ENCODE measurements at regions not wholly inside any gene's neighbourhood (a gene's known extent, or its start where the extent isn't known, plus 50 kb on each side); places are given as distances from the start of the nearest gene placed in this dataset.

DNA sequence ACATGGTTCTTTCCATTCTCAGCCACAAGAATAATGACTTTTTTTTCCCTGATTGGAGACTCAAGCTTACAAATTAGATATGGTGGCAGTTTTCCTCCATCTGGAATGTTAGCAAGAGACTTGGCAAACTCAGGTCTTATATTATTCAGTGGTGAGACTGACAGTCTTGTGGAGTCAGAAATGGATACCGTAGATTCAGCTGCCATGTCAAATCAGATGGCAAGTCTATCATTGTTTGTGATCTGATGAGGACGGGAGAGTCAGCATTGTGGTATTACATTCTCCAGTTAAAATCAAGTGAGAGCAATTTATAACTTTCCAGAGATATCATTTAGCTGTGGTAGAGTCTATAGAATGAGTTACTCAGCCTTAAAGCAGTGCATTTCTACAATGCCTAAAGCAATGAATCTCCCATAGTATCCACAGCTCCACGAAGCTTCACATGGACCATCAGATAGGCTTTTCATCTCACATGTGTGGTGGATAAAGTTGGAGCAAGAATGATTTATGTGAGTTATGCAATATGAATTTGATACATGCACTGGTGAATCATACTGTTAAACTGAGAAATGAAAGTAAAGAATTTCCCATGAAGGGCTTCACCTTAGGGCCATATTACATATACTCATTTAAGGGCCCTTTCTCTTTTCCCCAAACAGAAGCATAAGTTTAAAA lies 430.6 kb downstream of the ZNF608 start:
- DNase-seq (ENCODE audit: low read depth in 2 of 2): no peak

DNA sequence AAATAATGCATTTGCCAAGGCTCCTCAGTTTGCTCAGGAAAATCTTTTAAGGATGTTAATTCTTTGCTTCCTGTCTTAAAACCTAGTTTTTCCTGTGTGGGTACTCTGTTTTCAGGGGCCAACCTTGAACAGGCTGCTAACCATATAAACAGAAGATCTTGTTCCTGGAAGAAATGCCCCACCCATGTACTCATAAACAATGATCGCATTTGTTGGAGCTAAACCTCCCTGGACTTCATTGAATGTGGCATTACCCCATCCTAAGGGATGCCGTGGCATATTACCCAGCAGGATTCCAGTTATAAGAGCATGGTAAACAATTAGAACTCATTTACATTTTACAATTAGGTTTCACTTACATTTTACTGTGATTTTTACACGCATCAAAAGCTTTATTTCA lies 436.0 kb downstream of the ZNF608 start:
- DNase-seq (ENCODE audit: low read depth in 2 of 2): no peak

DNA sequence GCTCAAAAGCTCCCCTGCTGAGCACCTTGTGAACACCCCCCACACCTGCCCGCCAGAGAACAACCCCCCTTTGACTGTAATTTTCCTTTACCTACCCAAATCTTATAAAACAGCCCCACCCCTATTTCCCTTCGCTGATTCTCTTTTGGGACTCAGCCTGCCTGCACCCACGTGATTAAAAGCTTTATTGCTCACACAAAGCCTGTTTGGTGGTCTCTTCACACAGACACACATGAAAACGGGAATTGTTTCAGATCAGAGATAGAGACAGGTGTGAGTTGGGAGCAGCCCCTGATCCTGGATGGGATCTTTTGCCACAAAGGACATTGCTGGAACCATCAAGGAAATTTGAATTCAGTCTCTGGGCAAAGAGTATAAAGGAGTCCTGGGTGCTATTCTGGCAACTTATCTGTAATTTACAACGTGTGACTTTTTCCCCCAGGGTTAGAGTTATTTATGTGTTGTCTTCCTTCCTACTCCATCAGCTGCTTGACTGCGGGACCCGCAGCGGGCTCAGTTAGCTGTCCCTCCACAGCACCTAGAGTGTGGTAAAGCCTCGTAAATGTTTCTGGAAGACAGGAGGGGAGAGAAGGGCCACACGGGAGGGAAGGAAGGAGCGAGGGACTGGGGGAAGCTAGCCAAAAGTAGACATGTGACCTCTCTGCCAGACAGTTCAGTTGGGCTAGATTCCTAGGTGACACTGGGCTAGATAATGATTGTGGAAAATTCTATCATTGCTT lies 437.0 kb downstream of the ZNF608 start:
- no peak for DNase-seq (ENCODE audit: low read depth in 2 of 2)

DNA sequence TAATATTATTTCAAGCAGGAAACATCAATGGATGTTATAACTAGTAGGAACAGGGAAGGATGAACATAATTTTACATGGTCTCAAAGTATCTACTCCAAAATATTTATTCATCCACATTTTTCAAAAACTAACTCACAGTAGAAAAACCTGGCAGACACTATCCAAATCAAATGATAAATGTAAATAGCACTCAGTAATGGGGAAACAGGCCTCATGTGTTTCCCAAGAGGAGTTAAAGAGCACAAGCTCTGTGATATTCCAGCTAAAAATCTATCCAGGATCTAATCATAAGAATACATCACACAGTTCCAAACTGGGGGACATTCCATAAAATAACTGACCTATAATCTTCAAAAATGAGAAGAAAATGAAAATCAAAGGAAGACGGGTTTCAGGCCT lies 443.1 kb downstream of the ZNF608 start:
- no peak for DNase-seq (ENCODE audit: low read depth in 2 of 2)

DNA sequence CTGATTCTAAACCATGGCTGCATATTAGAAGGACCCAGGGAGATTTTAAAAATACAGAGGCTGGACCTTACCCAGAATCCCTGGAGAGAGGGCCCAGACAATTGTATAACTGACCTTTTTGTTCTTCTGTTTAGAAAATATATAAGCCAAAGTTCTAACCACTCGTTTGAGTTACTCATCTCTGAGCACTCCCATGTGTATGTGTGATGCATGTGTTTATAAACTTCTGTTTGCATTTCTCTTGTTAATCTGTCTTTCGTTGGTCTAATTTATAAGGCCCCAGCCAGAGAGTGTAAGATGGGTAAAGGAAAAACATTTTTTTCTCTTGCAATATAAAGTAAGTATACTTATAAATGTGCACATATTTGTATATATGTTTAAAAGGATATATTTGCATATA lies 443.9 kb downstream of the ZNF608 start:
- DNase-seq (ENCODE audit: low read depth in 2 of 2): no peak

DNA sequence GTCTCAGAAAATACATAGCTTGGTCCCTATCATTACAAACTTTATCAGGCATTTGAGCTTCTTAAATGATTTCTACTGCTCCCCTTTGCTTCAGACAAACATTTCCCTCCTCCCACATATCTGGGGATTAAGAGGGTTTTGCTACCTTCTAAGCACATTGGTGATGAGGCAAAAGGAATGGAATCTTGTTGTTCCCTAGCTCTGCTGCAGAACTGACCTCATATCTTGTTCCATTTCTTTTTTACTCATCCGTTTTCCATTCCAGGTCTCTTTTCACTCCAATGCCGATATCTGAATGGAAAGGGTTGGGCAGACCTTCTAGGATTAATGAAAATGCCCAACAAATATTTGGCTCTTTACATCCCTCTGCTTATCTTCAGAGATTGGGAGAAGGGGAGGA lies 444.6 kb downstream of the ZNF608 start:
- no peak for DNase-seq (ENCODE audit: low read depth in 2 of 2)

DNA sequence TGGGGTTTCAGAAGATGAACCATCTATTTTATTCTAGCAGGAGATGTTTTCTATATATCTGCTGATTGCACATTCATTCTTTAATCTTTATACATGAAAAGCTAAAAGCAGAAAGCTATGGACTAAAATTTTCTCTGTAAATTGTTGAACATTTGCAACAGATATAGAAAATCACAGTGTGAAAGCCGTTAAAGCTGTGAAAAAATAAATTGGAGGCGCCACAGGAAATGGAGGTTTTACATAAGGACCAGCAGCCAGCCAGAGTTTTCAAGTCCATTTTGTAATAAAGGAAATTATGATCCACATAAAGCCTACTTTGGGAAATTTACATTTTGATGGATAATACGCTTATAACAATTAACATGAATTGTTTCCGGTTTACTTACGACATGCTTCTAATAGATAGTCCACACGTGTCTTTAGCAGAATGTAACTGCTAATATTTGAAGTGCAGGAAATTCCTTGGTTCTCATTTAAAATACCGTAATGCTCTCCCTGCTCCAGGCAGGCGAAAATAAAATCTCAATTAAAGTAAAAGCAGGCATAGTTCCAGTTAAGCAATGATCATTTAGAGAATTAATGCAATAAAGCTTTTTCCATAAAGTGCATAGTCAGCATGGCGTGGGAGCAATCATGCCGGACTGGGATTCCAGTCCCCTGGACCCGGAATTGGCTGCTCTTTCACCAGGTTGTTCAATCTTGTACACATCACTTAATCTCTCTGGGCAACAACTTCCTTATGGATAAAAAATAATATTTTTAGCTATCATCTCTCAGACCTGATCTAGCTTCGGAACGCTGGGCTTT lies 445.4 kb downstream of the ZNF608 start:
- no peak for DNase-seq (ENCODE audit: low read depth in 2 of 2)

DNA sequence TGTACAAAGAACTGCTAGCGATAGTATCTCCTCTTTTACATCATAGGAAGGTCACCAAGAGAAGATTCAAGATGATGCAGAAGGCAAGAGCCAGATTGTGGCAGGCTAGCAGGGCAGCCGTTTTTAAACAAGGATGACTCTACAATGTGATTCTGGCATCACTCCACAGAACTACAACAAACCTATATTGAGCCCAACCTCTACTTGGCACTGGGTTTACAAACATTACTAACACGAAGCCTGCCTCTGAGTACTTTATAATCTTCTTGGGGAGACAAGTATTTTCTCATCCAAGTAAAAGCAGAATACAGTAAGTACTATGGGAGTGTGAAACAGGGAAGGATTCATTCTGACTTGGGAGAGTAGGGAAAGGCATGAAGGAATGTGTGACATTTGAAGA lies 448.6 kb downstream of the ZNF608 start:
- DNase-seq (ENCODE audit: low read depth in 2 of 2): no peak

DNA sequence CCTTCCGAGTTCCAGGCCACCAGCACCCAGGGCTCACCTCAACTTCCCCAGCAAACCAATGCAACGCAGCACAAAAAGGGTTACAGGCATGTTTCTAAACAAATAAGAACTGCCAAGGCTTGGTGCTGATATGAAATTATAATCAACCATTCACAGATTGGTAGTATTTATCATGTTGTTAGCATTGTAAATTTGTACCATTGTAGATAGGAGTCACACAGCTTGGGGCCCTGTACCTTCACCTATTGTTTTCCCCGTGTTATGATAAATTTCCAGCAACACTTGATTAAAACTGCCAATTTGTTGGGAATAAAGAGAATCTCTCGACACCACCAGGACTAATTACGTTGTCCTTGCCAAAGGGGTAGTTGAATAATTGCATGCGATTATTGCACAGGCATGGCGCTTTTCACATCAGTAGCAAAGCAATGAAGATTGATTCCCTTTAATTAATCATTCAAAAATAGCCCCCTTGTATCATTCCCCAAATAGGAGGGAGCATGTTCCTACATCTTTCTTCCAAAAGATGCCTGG lies 454.1 kb downstream of the ZNF608 start:
- DNase-seq (ENCODE audit: low read depth in 2 of 2): no peak

DNA sequence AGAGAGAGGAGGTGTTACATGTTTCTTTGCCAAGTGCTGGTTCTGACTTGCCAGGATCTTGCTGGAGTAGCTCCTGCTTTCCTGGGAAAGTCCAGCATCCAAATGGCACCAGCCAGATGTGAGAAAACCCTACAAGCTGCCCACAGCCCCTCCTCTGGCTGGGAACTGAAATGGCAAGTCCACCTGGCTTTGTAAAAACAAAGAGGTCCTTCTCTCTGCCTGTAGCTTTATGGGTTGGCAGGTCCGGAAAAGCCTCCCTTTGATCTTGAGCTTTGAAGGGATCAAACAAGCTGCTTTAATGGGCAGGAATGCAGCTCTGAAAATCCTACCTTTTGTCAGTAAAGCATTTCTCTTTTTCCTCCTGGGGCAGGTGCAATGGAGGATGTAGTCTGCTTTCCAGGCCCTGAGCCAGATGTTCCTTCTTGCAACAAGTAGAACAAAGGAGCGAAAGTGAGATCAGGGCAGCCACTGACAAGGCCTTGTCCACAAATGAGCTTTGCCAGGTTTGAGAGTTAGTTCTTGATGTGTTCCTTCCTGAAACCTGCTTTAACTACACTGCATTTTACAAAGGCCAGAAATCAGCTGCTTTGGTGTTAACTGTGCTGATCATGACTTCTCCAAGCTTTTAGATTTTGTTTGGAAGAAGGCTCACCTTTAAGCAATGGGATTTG lies 456.7 kb downstream of the ZNF608 start:
- DNase-seq (ENCODE audit: low read depth in 2 of 2): no peak

DNA sequence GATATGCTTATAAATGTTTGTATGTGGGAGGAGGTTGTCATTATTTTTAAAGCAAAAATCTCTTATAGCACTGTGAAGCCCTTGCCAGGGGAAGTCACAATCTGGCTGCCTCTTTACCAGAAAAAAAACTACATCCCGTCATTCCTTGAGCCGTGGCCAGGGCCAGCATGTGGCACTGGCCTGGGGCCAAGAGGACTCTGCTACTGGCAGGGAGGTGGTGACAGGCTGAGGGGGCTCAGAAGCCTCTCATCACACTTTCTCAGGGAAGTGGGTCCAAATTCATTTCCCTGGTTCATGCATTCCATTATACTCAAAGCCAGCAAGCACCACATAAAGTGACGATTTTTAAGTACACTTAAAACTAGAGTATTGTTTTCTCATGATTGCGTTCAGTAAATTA lies 457.3 kb downstream of the ZNF608 start:
- DNase-seq (ENCODE audit: low read depth in 2 of 2): no peak

DNA sequence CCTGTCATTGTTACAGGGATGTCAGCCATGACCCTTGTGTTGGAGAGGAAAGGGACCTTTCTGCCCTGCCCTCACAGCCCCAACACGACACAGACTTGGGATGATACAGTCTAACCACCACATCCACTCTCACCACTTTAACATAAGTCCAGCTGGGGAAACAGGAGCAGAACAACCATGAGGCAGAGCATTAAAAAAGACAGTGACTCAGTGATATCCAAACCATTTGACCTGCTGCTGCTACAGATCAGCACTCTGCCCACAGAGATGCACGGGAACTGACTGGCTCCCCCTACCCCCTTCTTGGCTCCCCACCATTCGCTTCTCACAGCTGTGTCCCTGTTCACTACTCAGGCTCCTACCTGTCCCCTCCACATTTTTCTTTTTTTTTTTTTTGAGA lies 458.6 kb downstream of the ZNF608 start:
- DNase-seq (ENCODE audit: low read depth in 2 of 2): no peak

DNA sequence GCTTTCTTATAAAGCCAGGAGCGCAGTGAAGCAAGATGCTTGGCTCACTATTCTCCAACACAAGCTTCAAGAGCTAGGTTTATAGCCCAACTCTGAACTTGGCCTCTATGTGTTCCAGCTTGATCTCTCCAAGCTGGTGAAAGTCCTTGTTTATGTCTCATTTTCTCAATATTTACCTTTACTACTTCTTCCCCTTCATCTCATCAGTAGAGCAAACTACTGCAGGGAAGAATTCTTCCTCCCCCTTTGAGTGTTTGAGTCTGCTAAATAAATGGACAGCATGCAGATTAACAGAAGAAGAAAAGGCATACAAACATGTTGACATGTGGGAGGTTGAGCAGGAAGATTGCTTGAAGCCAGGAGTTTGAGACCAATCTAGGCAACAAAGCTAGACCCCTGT lies 460.7 kb downstream of the ZNF608 start:
- no peak for DNase-seq (ENCODE audit: low read depth in 2 of 2)

DNA sequence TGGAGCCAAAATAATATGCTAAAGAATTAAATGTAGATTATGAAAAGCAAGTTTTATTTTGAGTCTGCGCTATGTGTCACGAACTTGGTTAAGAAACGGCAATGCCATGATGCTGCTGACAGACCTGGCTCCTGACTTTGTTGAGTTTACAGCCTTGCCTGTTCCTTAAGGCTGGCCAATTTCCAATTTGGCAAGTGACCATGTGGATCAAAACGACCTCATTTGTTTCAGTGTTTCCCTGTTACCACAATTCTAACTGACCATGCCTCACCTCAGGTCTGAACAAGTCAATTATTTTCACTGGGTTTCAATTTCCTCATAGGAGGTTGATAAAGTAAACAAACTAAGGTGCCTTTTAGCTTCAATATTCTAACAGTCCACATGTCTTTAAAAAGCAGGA lies 461.4 kb downstream of the ZNF608 start:
- DNase-seq (ENCODE audit: low read depth in 2 of 2): no peak

DNA sequence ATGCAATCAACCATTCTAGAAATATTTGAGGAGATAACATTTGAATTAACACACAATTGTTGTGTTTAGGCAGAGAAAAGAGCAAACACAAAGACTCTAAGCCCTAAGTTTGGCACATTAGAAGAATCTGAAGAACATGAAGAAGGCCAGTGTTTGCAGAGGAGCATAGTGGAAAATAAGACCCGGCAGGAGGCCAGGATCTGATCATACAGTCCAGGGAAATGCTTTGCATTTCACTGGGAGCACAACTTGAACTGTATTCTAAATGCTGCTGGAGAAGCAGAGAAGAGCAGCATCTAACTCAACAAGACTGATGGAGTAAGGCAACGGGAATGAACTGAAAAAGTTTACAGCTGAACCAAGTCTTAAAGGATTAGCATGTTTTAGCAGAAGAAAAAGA lies 463.4 kb downstream of the ZNF608 start:
- DNase-seq (ENCODE audit: low read depth in 2 of 2): no peak

DNA sequence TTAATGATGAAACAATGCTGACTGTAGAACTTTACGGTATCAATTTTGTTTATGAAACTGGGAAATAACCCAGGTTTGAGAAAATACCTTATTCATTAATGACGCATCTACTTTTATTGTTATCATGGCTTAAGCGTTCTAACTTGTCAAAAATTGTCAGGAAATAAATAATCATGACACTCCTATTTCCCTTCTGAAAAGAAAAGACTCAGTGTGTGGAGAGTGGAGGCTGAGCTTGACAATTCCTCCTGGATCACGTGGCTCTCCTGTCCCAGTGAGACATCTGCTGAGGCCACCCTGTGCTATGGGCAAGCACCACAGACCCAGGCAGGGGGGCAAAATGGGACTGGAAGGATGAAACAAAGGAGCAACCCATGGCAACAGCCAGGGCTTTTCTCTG lies 466.4 kb downstream of the ZNF608 start:
- DNase-seq (ENCODE audit: low read depth in 2 of 2): no peak

DNA sequence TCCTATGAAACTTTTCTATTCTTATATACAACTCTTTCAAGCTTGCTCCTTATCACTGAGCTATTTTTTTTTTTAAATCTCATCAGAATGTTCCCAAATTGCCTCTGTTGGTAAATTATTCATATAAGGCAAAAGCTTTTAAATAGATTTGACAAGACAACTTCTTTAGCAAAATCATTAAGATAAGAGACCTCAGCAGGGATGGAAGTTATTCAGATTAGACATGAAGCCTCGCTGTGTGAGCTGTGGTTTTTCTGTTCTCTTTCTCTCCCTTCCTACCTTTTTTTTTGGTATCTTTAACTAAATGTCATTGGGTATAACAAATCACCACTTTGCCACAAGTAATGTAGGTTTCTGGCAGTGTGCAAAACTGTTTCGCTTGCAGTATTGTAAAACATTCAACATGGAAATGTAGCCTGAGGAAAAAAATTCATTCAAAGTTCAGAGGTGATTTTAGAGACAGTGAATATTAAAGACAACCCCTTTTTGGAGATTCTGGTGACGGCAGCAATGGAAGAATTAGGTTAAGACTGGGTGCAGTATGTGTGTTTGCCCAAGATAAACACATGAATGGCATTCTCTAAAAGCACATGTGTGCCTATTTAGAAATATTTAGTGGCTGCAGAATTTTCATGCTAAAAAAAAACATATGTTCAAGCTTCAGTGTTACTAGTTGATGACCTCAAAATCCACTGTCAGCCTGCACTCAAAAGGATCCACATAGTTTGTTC lies 467.1 kb downstream of the ZNF608 start:
- DNase-seq (ENCODE audit: low read depth in 2 of 2): no peak

DNA sequence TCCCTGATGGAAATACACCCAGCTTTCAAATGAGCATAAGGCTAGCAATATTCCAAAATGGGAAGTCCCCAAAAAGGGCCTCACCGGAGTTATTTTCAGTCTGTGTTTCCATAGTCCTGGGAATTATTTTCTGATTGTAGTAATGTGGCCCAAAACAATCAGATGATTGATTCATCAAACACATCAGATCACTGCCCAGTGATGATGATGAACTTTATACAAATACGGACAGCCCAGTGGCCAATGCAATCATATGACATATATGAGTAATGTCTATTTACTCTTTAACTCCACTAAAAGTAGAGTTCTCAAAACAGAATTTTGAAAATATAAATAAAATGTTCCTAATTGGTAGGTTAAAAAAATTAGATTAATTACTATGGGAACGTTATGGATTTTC lies 467.8 kb downstream of the ZNF608 start:
- DNase-seq (ENCODE audit: low read depth in 2 of 2): no peak

DNA sequence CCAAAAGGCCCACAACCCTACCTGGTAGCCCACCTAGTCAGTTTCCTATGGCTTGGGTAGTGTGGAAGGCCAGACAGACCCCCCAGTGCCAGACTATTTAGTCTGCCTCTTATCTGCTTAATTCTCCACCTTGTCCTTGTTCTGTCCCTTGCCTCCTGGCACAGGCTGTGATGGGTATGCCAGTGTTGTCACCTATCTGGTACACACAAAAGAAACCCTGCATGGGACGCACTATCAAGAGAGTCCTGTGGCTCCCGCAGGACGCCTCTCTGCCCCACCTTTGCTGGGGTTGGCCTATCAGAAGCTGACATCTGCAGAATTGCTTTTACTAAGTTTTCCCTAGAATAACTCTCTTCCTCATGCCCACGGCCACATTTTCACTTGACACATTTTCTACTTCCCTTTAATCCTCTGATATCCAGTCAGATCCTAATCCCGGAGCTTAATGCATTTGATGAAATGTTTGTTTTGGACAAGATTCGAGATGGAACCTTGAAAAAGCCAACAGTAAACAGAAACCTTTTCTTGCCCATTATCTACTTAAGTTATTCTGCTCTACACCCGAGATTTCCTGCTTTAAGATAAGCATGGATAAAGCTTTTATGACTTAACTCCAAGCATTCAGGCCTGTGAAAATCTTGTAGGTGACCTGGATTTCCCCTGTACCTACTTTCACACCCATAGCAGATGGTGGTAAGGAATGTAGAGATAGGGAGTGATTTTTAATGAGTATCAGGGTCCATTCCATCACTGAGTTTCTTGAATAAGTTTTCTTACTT lies 468.5 kb downstream of the ZNF608 start:
- no peak for DNase-seq (ENCODE audit: low read depth in 2 of 2)

DNA sequence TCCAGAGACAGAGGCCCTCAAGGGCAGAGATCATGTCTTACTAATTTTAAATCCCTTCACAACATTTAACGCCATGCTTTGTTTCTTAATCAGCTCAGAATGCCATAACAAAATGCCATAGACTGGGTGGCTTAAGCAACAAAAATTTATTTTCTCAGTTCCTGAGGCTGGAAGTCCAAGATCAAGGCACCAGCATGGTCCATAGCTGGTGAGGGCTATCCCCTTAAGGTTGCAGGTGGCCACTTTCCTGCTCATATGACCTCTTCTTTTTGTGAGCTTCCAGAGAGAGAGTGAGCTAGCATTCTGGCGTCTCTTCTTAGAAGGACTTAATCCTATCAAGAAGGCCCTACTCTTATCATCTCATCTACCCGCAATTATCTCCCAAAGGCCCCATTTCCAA lies 470.3 kb downstream of the ZNF608 start:
- DNase-seq (ENCODE audit: low read depth in 2 of 2): no peak

DNA sequence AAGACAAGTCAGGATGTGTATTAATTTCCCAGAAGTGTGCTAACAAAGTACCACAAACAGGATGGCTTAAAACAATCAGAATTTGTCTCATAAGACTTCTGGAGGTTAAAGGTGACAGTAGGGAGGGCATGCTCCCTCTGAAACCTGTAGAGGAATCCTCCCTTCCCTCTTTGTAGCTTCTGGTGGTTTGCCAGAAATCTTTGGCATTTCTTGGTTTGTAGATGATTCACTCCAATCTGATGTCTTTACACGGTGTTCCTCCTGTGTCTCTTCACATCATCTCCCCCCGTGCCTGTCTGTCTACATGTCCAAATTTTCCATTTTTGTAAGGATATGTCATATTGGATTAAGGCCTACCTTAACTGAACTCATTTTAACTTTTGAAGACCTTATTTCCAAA lies 471.5 kb downstream of the ZNF608 start:
- no peak for DNase-seq (ENCODE audit: low read depth in 2 of 2)
